AG10803 (cell line): ENCODE measurements at regions not wholly inside any gene's neighbourhood (a gene's known extent, or its start where the extent isn't known, plus 50 kb on each side); places are given as distances from the start of the nearest gene placed in this dataset.

ENCODE experiments used
- DNase-seq: peaks from one replicate; pipeline ENCODE4 v3.0.0; 2010; ENCODE audit warnings: low read depth
- H3K4me3 ChIP-seq: 2 replicates; pipeline ENCODE4 v1.5.1; 2011; ENCODE audit warnings: mild to moderate bottlenecking, low read length, control low read depth
- TF ChIP-seq, protein P1 (sequence below): conservative IDR thresholded peaks from 2 replicates; pipeline ENCODE4 v1.5.1; 2011; ENCODE audit warnings: mild to moderate bottlenecking, low read length, control low read depth, inconsistent platforms

DNA sequence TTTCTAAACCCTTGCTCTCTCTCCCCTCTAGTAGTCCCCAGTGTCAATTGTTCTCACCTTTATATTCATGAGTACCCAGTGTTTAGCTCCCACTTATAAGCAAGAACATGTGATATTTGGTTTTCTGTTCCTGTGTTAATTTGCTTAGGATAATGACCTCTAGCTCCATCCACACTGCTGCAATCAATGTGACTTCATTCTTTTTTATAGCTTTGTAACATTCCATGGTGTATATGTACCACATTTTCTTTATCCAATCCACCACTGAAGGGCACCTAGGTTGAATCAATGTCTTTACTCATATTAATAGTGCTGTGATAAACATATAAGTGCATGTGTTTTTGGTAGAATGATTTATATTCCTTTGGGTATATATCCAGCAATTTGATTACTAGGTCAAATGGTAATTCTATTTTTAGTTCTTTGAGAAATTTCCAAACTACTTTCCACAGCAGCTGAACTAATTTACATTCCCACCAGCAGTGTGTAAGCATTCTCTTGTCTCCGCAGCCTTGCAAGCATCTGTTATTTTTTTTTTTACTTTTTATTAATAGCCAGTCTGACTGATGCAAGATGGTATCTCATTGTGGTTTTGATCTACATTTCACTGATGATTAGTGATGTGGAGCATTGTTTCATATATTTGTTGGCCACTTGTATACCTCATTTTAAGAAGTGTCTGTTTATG, 277.8 kb downstream of the LTN1 start:
- H3K4me3 ChIP-seq: no peak overlapping the region
- TF ChIP-seq, protein P1, sequence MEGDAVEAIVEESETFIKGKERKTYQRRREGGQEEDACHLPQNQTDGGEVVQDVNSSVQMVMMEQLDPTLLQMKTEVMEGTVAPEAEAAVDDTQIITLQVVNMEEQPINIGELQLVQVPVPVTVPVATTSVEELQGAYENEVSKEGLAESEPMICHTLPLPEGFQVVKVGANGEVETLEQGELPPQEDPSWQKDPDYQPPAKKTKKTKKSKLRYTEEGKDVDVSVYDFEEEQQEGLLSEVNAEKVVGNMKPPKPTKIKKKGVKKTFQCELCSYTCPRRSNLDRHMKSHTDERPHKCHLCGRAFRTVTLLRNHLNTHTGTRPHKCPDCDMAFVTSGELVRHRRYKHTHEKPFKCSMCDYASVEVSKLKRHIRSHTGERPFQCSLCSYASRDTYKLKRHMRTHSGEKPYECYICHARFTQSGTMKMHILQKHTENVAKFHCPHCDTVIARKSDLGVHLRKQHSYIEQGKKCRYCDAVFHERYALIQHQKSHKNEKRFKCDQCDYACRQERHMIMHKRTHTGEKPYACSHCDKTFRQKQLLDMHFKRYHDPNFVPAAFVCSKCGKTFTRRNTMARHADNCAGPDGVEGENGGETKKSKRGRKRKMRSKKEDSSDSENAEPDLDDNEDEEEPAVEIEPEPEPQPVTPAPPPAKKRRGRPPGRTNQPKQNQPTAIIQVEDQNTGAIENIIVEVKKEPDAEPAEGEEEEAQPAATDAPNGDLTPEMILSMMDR: no peak; the same call in 1 of the 2 replicates
- DNase-seq: peak; percentile 92

DNA sequence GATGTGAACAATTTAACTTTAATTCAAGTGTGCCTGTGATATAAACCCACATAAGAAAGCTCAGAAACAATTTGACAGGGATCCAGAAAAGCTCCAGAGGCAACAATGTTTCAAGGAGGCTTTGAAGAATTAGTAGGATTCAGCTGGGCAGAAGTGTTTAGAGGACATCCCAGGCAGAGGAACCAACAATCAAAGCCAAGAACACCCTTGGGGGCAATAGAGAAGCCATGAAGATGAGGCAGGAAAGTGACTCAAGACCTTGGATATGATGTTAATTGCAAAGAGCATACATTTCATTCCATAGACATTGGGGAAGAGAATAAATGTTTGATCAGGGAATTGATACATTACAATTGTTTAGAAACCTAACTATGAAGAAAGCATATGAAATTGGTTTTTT, 280.3 kb downstream of the LTN1 start:
- H3K4me3 ChIP-seq: no peak overlapping the region
- TF ChIP-seq, protein P1: no peak

DNA sequence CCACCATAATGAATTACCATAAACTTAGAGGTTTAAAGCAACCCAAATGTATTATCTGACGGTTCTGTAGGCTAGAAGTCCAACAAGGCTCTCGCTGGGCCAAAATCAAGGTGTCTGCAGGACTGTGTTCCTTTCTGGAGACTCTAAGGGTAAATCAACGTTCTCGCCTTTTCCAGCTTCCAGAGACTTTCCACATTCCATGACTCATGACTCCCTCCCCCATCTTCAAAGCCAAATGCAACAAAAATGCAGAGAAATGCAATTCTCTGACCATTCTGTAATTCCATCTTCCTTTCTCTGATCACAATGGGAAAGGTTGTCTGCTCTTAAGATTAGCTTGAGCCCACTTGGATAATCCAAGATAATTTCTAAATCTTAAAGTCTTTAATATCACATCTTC, 287.1 kb downstream of the LTN1 start:
- TF ChIP-seq, protein P1: no peak
- no peak overlapping the region for H3K4me3 ChIP-seq
- no peak for DNase-seq

More for the DNA sequence above, 280.3 kb downstream of the LTN1 start:
- peak; percentile 34 for DNase-seq

DNA sequence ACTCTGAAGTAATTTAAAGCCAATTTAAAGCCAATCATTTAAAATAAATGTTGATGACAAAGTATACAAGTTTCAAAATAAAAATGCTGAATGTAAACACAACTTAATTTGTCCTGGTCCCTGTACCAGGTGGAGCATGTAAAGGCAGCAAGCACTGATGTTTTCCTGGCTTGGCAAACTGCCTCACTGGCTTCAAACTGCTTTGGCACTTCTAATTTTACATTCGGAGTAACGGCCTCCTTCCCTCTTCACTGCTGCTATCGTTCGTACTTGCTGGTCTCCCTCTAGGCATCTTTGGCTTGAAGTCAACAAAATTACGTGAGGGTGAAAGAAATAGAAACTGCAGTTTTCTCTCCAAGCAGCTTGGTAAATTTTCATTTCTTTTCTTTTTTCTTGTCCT, 287.9 kb downstream of the LTN1 start:
- no peak overlapping the region for H3K4me3 ChIP-seq
- DNase-seq: no peak
- TF ChIP-seq, protein P1: no peak

DNA sequence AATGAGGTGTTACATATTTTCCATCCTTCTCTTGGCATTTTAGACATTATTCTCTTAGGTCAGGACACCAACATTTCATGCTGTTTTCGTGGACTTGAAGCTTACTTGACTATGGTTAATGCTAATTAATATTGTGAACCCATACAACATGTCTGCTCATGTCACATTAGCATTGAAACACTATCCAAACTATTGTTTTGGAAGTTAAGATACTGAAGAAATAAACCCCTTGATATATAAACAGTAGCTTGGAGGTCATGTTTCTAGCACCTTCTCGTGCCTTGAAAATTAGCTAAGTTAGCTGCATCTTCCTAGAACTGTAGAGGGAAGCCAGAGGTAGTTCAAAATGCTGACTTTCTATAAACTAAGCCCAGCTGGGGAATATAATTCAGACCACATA, 288.8 kb downstream of the LTN1 start:
- H3K4me3 ChIP-seq: no peak overlapping the region
- TF ChIP-seq, protein P1: no peak
- no peak for DNase-seq

DNA sequence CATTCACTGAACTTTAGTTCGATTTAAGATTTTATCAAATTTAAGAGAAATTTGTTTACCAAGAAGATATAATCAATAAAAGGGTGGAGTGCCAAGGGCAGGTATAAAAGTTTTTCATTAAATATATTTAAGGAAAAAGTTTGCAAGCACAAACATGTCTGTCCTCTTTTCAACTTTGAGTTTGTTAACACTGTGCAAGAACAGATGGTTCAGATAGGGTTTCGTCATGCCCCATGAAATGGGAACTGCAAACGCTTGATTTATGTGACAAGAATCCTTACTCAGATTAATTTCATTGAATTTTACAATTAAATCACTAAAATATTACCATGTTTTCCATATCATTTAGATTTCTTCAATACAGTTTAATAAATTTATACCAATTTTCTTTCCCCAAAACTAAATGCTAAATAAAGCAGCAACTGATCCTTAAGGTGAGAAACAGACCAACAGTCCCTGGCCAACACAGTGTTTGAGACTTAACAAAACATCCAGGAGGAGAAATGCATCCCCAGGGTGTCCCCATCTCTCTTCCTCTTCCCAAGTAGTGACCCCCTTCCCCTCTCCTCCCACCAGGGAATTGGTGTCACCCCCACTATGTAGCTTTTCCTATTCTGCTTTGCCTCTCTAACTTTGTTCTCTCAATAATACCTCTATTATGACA, 292.9 kb downstream of the LTN1 start:
- DNase-seq: peak; percentile 62
- no peak overlapping the region for H3K4me3 ChIP-seq
- TF ChIP-seq, protein P1: no peak

DNA sequence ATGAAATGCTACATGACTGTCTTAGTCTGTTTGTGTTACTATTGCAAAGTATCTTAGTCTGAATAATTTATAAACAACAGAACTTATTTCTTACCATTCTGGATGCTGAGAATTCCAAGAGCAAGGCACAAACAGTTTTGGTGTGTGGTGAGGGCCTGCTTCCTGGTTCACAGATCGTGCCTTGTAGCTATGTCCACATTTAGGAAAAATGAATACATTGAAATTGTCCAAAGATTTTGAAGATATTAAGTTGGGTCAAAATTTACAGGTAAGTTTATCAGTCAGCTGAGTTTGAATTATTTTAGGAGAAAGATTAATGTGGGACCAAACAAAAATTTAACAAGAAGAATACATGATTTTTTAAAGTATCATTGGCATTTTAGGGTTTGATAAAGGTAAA, 293.5 kb downstream of the LTN1 start:
- TF ChIP-seq, protein P1: no peak
- DNase-seq: no peak
- no peak overlapping the region for H3K4me3 ChIP-seq
